Liver (tissue), 3 donors: ENCODE measurements at regions not wholly inside any gene's neighbourhood (a gene's known extent, or its start where the extent isn't known, plus 50 kb on each side); places are given as distances from the start of the nearest gene placed in this dataset.

Source experiments
- CTCF ChIP-seq: fragments of 150-350 bp; IDR thresholded peaks from 2 replicates; pipeline ENCODE4 v1.5.1; 2017; ENCODE audit warnings: improper control_type of control experiment, low read depth, low read length; ENCODE audit not compliant: missing input control
- GABPA ChIP-seq, 2 donors: IDR thresholded peaks in 1 of 2; conservative IDR thresholded peaks in 1 of 2; 2 replicates each; pipeline ENCODE4 v1.6.1; 2016; ENCODE audit warnings: antibody characterized with exemption in 2 of 2, mild to moderate bottlenecking in 1 of 2, moderate library complexity in 1 of 2
- HNF4A ChIP-seq, 2 donors: conservative IDR thresholded peaks; 2 replicates each; pipeline ENCODE4 v1.6.1; 2016; ENCODE audit warnings: antibody characterized with exemption in 2 of 2, mild to moderate bottlenecking in 2 of 2
- JUND ChIP-seq, 2 donors: IDR thresholded peaks; 2 replicates each; pipeline ENCODE4 v1.6.1; 2016; ENCODE audit warnings: antibody characterized with exemption in 2 of 2
- REST ChIP-seq: IDR thresholded peaks from 2 replicates; pipeline ENCODE4 v1.6.1; 2016; ENCODE audit warnings: antibody characterized with exemption, mild to moderate bottlenecking
- SP1 ChIP-seq: IDR thresholded peaks from 2 replicates; pipeline ENCODE4 v1.6.1; 2018; ENCODE audit warnings: antibody characterized with exemption, mild to moderate bottlenecking
- TAF1 ChIP-seq: conservative IDR thresholded peaks from 2 replicates; pipeline ENCODE4 v1.6.1; 2016; ENCODE audit warnings: antibody characterized with exemption, mild to moderate bottlenecking
- donor health status: healthy.
- donor health status: healthy.

GRCh38 chr19:30620354-30620753 lies 248.2 kb downstream of the ZNF536 start:
- TF ChIP-seq TAF1 = no peak
- no peak for TF ChIP-seq JUND (IDR thresholded peaks at IDR 0.05)
- TF ChIP-seq SP1 = no peak
- no peak for TF ChIP-seq CTCF
- TF ChIP-seq HNF4A (conservative IDR thresholded peaks at IDR 0.05) = no peak
- TF ChIP-seq REST = no peak
- no peak for TF ChIP-seq GABPA (IDR thresholded peaks at IDR 0.05 in 1 of 2, conservative IDR thresholded peaks at IDR 0.05 in 1 of 2)
